ENCODE measurements at regions not wholly inside any gene's neighbourhood (a gene's known extent, or its start where the extent isn't known, plus 50 kb on each side); places are given as distances from the start of the nearest gene placed in this dataset.

DNA sequence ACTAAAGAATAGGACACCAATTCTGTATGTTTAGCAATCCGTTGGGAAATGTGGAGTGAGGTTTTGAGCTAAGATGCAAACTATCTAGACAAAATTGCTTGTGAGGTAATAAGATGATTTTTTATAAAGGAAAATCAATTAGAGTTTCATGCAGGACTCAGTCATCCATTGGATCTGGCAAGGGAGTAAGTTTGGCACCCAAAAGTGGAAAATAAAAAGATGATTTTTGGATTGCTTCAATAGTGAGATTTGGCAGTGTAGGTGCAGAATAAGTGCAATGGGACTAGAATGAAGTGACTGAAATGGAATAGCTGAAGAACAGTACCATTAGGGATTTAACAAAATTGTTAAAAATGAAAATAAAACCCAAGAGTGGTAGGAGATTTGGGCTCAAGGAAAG is 290.5 kb upstream of the EPHA5 start:
- TF ChIP-seq SUZ12 (IDR thresholded peaks at IDR 0.05) (no peak), NFRKB (IDR thresholded peaks at IDR 0.05) (no peak)
